Islet precursor cell (in vitro differentiated cells): ENCODE measurements at regions not wholly inside any gene's neighbourhood (a gene's known extent, or its start where the extent isn't known, plus 50 kb on each side); places are given as distances from the start of the nearest gene placed in this dataset.
"Not testable (repeated sequence)": the region's sequence is repeated elsewhere in the genome, so short reads cannot be mapped to it uniquely, and the experiment has no call there.

Source experiments
- DNase-seq: peaks from one replicate; pipeline ENCODE4 v3.0.0-alpha.2; 2018

GRCh38 chr21:9001890-9002663 lies 1519.3 kb upstream of the TPTE start:
- DNase-seq, result not testable (repeated sequence)

GRCh38 chr21:9003909-9004814 lies 1517.2 kb upstream of the TPTE start:
- DNase-seq, result not testable (repeated sequence)

DNA sequence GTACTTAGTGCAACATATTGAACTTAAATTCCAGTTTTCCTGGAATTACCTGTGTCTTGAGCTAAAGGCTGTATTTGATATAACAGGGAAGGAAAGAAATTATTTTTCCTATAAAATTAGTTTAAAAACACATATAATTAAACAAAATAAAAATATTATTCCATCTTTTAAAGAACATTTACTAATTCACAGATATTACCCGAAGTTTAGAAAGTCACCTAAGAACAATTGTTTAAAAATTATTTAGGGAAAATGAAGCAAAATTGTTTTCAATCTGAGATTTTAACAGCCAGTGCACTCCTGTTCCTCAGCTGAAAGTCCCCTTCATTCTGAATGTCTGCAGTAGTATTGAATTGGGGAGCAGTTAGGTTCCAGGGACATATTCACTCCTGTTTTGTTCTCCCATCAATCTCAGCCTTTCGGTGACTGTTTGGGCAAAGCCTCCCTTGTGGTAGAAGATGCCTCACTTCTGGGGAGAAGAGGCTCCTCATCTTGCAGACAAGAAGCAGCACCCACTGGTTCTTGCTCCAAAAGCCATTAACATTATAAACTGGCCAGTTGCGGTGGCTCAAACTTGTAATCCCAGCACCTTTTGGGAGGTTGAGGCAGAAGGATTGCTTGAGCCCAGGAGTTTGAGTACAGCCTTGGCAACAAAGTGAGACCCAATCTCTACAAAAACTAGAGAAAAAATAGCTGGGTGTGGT lies 1516.4 kb upstream of the TPTE start:
- not testable (repeated sequence) for DNase-seq

DNA sequence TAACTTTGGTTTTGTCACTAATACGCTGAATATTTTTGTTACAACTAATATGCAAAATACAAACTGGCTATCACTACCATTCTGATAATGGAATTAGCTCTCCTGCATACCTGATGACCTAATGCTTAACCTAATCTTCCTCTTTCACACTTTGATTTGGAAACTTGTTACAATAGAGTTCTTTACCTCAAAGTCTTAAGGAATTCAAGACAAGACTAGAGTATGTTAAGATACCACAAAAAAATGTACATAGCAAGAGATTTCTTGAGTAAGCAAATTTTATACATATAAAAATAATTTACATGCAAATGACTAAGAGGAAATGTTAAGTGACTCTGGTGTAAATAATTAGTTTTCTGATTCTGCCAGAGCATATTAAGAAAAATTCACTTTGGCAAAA lies 1515.7 kb upstream of the TPTE start:
- DNase-seq, result not testable (repeated sequence)

GRCh38 chr21:9006111-9006510 lies 1515.3 kb upstream of the TPTE start:
- not testable (repeated sequence) for DNase-seq

- DNase-seq, result not testable (repeated sequence)
Measured at GRCh38 chr21:9006553-9007323, 1514.6 kb upstream of the TPTE start.

DNA sequence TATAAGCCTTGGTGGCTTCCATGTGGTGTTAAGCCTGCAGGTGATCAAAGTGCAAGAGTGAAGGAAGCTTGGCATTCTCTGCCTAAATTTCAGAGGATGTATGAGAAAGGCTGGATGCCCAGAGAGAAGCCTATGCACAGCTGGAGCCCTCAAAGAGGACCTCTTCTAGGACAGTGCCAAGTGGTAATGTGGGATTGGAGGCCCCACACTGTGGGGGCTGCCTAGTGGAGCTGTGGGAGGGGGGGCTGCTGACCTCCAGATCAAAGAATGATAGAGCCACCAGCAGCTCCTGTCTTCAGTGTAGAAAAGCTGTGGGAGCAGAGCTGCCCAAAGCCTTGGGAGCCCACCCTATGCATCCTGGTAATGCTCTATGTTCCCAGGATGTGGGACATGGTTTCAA lies 1512.7 kb upstream of the TPTE start:
- DNase-seq, result no peak

DNA sequence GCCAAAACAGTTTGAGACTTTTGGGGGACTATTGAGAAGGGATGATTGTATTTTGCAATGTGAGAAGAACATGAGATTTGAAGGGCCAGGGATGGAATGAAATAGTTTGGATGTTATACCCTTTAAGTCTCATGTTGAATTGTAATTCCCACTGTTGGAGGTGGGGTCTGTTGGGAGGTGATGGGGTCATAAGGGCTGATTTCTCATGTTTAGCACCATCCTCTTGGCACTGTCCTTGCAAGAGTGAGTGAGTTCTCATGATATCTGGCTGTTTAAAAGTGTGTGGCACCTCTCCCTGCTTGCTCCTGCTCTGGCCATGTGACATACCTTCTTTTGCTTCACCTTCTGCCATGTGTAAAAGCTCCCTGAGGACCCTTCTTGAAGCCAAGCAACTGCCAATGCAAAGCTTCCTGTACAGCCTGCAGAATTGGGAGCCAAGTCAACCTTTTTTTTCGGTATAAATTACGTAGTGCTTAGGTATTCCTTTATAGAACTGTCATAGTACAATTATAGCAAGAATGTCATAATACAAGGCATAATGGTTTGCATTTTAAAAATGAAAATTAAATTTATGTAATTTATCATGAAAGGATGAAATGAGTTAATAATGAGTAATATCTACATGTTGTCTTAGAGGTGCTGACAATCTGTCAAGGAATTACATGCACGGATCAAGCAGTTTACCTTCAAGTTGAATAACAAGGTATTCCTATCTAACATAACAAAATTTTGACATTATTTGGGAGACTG lies 1511.9 kb upstream of the TPTE start:
- DNase-seq, result not testable (repeated sequence)

- DNase-seq, result not testable (repeated sequence)
Measured at GRCh38 chr21:9010121-9010795, 1511.1 kb upstream of the TPTE start.

- not testable (repeated sequence) for DNase-seq
Measured at GRCh38 chr21:9010936-9011890, 1510.2 kb upstream of the TPTE start.

- not testable (repeated sequence) for DNase-seq
Measured at GRCh38 chr21:9011916-9012315, 1509.5 kb upstream of the TPTE start.

- DNase-seq, result not testable (repeated sequence)
Measured at GRCh38 chr21:9013502-9014242, 1507.7 kb upstream of the TPTE start.

DNA sequence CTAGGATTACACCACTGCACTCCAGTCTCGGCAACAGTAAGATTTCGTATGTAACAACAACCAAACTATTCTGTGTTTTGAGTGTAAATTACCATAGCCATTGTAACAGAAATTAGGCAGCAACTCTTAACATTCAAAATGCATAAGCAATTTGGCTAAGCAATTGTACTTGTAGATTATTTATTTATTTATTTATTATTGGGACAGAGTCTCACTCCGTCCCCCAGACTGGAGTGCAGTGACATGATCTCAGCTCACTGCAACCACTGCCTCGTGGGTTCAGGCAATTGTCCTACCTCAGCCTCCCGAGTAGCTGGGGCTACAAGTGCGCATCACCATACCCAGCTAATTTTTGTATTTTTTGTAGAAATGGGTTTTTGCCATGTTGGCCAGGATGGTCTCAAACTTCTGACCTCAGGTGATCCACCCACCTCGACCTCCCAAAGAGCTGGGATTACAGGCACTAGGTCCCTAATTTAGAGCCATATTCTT lies 1507.1 kb upstream of the TPTE start:
- not testable (repeated sequence) for DNase-seq

GRCh38 chr21:9015483-9016197 lies 1505.7 kb upstream of the TPTE start:
- not testable (repeated sequence) for DNase-seq

GRCh38 chr21:9017206-9017605 lies 1504.2 kb upstream of the TPTE start:
- not testable (repeated sequence) for DNase-seq

DNA sequence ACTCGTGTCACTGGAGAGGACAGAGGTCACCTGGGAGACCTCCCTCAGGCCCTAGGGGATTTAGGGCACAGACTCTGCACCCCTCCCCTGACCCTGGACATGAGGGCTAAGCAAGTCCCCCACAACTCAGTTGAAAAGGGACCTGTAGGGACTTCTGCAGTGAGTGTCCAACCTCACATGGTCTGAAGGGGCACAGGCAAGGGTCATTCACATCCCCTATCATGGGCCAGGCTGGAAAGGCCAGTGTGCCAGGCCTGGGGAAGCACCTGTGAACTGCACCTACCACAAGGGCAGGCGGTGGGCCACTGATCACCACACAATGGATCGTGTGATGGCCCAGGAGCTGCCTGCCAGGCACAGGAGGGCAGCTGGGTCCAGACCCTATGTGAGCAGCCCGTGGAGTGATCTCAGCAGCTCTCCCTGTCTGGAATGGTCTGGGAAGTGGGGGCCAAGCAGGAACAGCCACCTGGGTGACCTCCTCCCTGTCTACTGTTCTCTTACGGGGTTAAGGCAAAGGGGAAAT lies 1502.6 kb upstream of the TPTE start:
- not testable (repeated sequence) for DNase-seq

GRCh38 chr21:9024006-9024767 lies 1497.2 kb upstream of the TPTE start:
- not testable (repeated sequence) for DNase-seq
